HUES48 (cell line): ENCODE measurements at regions not wholly inside any gene's neighbourhood (a gene's known extent, or its start where the extent isn't known, plus 50 kb on each side); places are given as distances from the start of the nearest gene placed in this dataset.

Experiments
- H3K27ac ChIP-seq: one replicate; pipeline ENCODE4 v1.7.0; 2013; ENCODE audit warnings: low read depth, low read length, inconsistent platforms
- H3K27me3 ChIP-seq: 2 replicates; pipeline ENCODE4 v1.6.1; 2013; ENCODE audit warnings: mild to moderate bottlenecking, low read length; ENCODE audit not compliant: control insufficient read depth, insufficient read depth
- H3K36me3 ChIP-seq: 2 replicates; pipeline ENCODE4 v1.6.1; 2013; ENCODE audit warnings: low read length; ENCODE audit not compliant: control insufficient read depth, insufficient read depth
- H3K4me1 ChIP-seq: 2 replicates; pipeline ENCODE4 v1.6.1; 2013; ENCODE audit warnings: mild to moderate bottlenecking, low read length; ENCODE audit not compliant: control insufficient read depth, insufficient read depth
- H3K4me3 ChIP-seq: 2 replicates; pipeline ENCODE4 v1.5.1; 2013; ENCODE audit warnings: mild to moderate bottlenecking, low read depth, low read length
- H3K9ac ChIP-seq: 2 replicates; pipeline ENCODE4 v1.6.1; 2013; ENCODE audit warnings: mild to moderate bottlenecking, low read depth, low read length, moderate library complexity
- H3K9me3 ChIP-seq: 2 replicates; pipeline ENCODE4 v1.6.1; 2013; ENCODE audit warnings: low read length; ENCODE audit not compliant: control insufficient read depth, insufficient read depth

DNA sequence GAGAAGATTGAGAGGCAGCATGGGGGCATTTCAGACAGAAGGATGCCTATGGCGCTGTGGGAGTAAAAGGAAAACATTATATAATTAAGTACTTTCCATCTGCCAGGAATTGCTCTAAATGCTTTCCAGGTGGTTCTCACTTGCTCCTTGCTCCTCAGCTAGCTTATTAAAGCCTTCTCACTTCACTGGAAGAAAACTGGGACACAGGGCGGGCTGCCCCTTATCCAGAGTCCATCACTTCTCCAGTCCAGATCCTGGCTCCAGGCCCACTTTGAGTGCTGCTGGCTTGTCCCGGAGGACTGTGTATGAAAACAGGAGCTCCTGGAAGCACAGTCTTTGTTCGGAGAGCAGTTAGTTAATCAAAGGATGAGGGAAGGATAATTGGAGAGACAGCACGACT, 409.9 kb upstream of the ADAMTS16 start:
- Histone ChIP-seq H3K9ac (no peak overlapping the region), H3K4me1 (no peaks in the 10 kb centered on the region), H3K9me3 (no peaks in the 10 kb centered on the region), H3K27ac (no peak overlapping the region), H3K36me3 (no peaks in the 10 kb centered on the region), H3K27me3 (no peaks in the 10 kb centered on the region), H3K4me3 (no peak overlapping the region)

DNA sequence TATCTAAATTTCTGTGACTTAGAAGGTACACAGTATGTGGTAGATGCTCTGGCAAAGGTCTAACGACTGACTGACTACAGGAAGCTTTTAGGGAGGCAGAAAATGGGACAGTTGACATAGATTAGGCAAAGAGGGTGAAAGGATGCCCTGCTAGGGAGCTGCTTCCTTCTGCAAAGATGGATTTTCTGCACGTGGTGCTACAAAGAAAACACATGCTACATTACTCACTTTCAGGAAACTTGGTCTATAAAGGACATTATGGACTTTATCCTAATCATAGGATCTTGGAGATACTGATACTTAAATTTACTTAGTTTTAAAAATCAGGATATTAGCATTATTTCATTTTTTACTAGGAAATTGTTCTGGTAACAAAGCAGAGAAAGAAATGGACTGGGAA, 405.8 kb upstream of the ADAMTS16 start:
- H3K4me1 ChIP-seq: no peaks in the 10 kb centered on the region
- no peak overlapping the region for H3K27ac ChIP-seq
- H3K27me3 ChIP-seq: no peaks in the 10 kb centered on the region
- H3K4me3 ChIP-seq: no peak overlapping the region
- no peaks in the 10 kb centered on the region for H3K9me3 ChIP-seq
- no peak overlapping the region for H3K9ac ChIP-seq
- H3K36me3 ChIP-seq: no peaks in the 10 kb centered on the region

DNA sequence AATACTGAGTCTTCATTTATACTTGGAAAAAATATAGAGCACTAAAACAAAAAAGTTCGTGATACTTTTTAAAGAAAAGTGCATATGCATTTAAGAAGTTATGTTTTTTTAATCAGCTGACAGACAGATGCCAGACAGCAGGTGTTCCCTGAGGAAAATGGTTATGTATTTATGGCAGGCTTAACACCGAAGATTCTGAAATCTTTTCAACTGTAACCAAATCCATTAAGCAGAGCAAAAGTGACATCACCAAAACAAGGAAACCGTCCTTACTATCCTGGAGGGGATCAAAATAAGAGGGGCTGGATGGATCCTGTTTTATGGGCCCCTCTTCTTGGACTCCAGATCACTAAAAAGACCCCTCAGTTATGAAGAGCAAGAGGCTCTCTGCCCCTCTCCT, 404.9 kb upstream of the ADAMTS16 start:
- H3K4me1 ChIP-seq: no peaks in the 10 kb centered on the region

DNA sequence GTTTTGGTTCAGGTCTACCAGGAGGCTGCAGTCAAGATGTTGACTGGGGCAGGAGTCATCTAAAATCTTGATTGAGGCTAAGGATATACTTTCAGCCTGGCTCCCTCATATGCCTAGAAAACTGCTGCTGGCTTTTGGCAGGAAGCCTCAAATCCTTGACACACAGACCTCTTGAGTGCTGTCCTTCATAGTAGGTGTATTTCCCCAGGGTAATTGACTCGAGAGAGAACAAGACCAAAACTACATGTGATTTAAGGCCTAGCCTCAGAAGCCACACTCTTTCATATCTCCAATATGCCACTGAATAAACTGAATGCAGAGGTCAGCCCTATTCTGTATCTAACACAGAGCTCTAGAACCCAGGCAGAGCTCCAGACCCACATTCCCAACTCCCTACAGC, 402.3 kb upstream of the ADAMTS16 start:
- no peaks in the 10 kb centered on the region for H3K27me3 ChIP-seq
- no peaks in the 10 kb centered on the region for H3K4me1 ChIP-seq
- H3K36me3 ChIP-seq: no peaks in the 10 kb centered on the region
- H3K9ac ChIP-seq: no peak overlapping the region
- H3K4me3 ChIP-seq: no peak overlapping the region
- H3K9me3 ChIP-seq: no peaks in the 10 kb centered on the region
- H3K27ac ChIP-seq: no peak overlapping the region

More for the DNA sequence above, 404.9 kb upstream of the ADAMTS16 start:
- H3K4me3 ChIP-seq: no peak overlapping the region
- no peaks in the 10 kb centered on the region for H3K36me3 ChIP-seq
- H3K9me3 ChIP-seq: no peaks in the 10 kb centered on the region
- H3K27me3 ChIP-seq: no peaks in the 10 kb centered on the region
- no peak overlapping the region for H3K27ac ChIP-seq
- no peak overlapping the region for H3K9ac ChIP-seq

DNA sequence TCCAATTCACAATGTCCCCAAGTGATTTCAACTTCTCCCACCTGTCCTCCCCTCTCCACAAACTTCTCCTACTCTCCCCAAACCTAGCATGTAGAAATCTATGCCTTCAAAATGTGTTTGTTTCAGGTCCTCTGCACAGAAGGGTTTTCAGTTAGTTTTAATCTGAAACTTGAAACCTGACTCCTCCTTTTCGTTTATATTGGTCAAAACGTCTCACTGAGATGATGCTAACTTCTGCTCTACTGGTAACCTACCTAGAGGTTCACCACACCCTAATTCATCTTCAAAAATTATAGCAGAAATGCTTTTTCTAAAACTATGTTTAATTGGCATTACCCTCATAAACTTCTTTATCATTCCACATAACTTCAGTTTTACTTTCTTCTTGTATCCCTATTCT, 401.8 kb upstream of the ADAMTS16 start:
- no peak overlapping the region for H3K27ac ChIP-seq
- no peaks in the 10 kb centered on the region for H3K36me3 ChIP-seq
- no peaks in the 10 kb centered on the region for H3K4me1 ChIP-seq
- H3K4me3 ChIP-seq: no peak overlapping the region
- no peak overlapping the region for H3K9ac ChIP-seq
- no peaks in the 10 kb centered on the region for H3K27me3 ChIP-seq
- no peaks in the 10 kb centered on the region for H3K9me3 ChIP-seq

DNA sequence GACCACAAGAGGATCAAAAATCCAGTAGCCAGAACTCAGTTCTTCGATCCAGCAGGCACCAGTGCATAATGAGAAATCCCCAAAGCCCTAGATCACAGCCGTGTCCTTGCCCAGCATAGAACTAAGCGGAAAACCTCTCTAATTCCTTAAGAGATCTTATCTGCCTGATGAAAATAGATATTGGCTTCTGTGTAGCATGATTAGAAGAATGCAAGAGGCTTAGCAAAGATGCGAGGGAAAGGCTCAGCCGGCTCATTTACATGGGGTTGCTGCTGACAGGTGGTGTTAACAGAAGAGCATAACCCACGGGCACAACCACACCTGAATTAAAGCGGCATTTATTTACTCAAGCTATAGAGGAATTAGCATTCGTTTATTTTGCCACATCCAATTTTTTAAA, 400.0 kb upstream of the ADAMTS16 start:
- H3K27ac ChIP-seq: no peak overlapping the region
- H3K27me3 ChIP-seq: no peaks in the 10 kb centered on the region
- H3K9ac ChIP-seq: no peak overlapping the region
- no peaks in the 10 kb centered on the region for H3K4me1 ChIP-seq
- H3K9me3 ChIP-seq: no peaks in the 10 kb centered on the region
- no peak overlapping the region for H3K4me3 ChIP-seq
- no peaks in the 10 kb centered on the region for H3K36me3 ChIP-seq

GRCh38 chr5:4758550-4758949, 381.6 kb upstream of the ADAMTS16 start:
- Histone ChIP-seq H3K36me3 (no peaks in the 10 kb centered on the region), H3K27ac (no peak overlapping the region), H3K9me3 (no peaks in the 10 kb centered on the region)

GRCh38 chr5:4758996-4759395, 381.1 kb upstream of the ADAMTS16 start:
- Histone ChIP-seq H3K9me3 (no peaks in the 10 kb centered on the region), H3K27ac (no peak overlapping the region), H3K4me1 (no peaks in the 10 kb centered on the region), H3K9ac (no peak overlapping the region), H3K27me3 (no peaks in the 10 kb centered on the region), H3K4me3 (no peak overlapping the region), H3K36me3 (no peaks in the 10 kb centered on the region)

More at GRCh38 chr5:4758550-4758949, 381.6 kb upstream of the ADAMTS16 start:
- no peak overlapping the region for H3K9ac ChIP-seq
- no peaks in the 10 kb centered on the region for H3K27me3 ChIP-seq
- H3K4me1 ChIP-seq: no peaks in the 10 kb centered on the region
- no peak overlapping the region for H3K4me3 ChIP-seq

DNA sequence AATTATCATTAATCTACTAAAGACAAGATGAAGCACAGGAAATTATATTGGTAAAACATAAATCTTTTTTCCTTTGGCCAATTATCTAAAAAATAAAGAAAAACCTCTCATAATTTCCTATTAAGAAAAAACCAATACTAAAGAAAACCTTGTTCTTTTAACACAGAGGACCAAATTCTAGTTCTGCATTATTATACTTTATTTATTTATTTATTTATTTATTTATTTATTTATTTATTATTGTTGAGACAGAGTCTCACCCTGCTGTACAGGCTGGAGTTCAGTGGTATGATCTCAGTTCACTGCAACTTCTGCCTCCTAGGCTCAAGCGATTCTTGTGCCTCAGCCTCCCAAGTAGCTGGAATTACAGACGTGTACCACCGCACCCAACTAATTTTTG, 377.8 kb upstream of the ADAMTS16 start:
- Histone ChIP-seq H3K27me3 (no peaks in the 10 kb centered on the region), H3K4me3 (no peak overlapping the region), H3K4me1 (no peaks in the 10 kb centered on the region), H3K36me3 (no peaks in the 10 kb centered on the region), H3K9me3 (no peaks in the 10 kb centered on the region), H3K27ac (no peak overlapping the region), H3K9ac (no peak overlapping the region)

DNA sequence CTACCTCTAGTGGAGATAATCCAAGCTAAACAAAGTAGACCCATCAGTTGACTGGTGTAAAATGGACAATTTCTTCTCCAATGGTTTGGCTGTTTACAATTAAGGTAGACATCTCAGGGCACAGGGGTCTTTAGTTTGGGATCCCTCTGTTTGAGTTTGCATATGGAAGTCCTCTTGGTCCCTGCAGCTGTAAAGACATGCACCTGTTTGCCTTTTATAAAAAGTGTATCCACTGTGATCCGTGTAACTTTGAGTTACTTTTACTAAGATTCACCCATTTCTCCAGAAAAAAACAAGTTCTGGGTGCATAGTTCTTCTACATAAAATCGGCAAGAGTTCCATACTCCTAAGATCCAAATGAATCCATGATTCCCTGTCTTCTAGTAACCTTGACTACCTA, 374.7 kb upstream of the ADAMTS16 start:
- no peak overlapping the region for H3K4me3 ChIP-seq
- H3K27ac ChIP-seq: no peak overlapping the region
- no peaks in the 10 kb centered on the region for H3K27me3 ChIP-seq
- H3K9ac ChIP-seq: no peak overlapping the region
- no peaks in the 10 kb centered on the region for H3K36me3 ChIP-seq
- H3K9me3 ChIP-seq: no peaks in the 10 kb centered on the region
- no peaks in the 10 kb centered on the region for H3K4me1 ChIP-seq

DNA sequence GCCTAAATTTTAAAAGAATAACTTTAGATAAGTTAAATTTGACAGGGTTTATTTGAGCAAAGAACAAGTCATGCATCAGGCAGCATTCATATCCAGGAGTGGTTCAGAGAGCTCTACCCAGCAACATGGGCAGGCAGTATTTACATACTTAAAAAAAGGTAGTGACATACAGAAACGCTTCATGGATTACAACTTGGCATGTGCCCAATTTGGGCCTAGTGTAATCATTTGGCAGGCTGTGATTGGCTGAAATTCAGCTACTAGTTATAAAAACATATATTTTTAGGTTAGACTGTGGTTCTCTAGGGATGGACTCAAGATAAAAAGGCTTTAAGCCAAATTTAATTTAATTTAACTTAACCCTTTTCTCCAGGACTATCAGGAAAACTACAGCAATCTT, 374.0 kb upstream of the ADAMTS16 start:
- H3K4me1 ChIP-seq: no peaks in the 10 kb centered on the region
- H3K9me3 ChIP-seq: no peaks in the 10 kb centered on the region
- no peaks in the 10 kb centered on the region for H3K27me3 ChIP-seq
- no peak overlapping the region for H3K4me3 ChIP-seq
- H3K9ac ChIP-seq: no peak overlapping the region
- H3K27ac ChIP-seq: no peak overlapping the region
- no peaks in the 10 kb centered on the region for H3K36me3 ChIP-seq

GRCh38 chr5:4772591-4772990, 367.5 kb upstream of the ADAMTS16 start:
- Histone ChIP-seq H3K27me3 (no peaks in the 10 kb centered on the region), H3K9ac (no peak overlapping the region), H3K27ac (no peak overlapping the region), H3K4me1 (no peaks in the 10 kb centered on the region), H3K9me3 (no peaks in the 10 kb centered on the region), H3K36me3 (no peaks in the 10 kb centered on the region), H3K4me3 (no peak overlapping the region)
